H9 (cell line): ENCODE measurements at regions not wholly inside any gene's neighbourhood (a gene's known extent, or its start where the extent isn't known, plus 50 kb on each side); places are given as distances from the start of the nearest gene placed in this dataset.

Experiments used
- DNase-seq: peaks from one replicate; pipeline ENCODE4 v3.0.0-alpha.2; 2017
- H2AFZ ChIP-seq: one replicate; pipeline ENCODE4 v1.6.1; 2013; ENCODE audit warnings: mild to moderate bottlenecking, low read length, control low read depth, moderate library complexity
- H2AK5ac ChIP-seq: 2 replicates; pipeline ENCODE4 v1.6.1; 2013; ENCODE audit warnings: low read length, control low read depth, mixed read lengths; ENCODE audit not compliant: insufficient read length
- H2BK120ac ChIP-seq: one replicate; pipeline ENCODE4 v1.6.1; 2013; ENCODE audit warnings: low read depth, mild to moderate bottlenecking, low read length, control low read depth, inconsistent platforms; ENCODE audit not compliant: poor library complexity, severe bottlenecking
- H2BK12ac ChIP-seq: 2 replicates; pipeline ENCODE4 v1.6.1; 2013; ENCODE audit warnings: low read length, control low read depth, mixed read lengths, low read depth; ENCODE audit not compliant: insufficient read length
- H2BK15ac ChIP-seq: 2 replicates; pipeline ENCODE4 v1.6.1; 2013; ENCODE audit warnings: low read depth, low read length, control low read depth
- H2BK20ac ChIP-seq: one replicate; pipeline ENCODE4 v1.6.1; 2013; ENCODE audit warnings: low read depth, mild to moderate bottlenecking, low read length, control low read depth, inconsistent platforms; ENCODE audit not compliant: poor library complexity, severe bottlenecking
- H2BK5ac ChIP-seq: 2 replicates; pipeline ENCODE4 v1.6.1; 2013; ENCODE audit warnings: low read length, control low read depth, mixed read lengths; ENCODE audit not compliant: insufficient read length
- H3K14ac ChIP-seq: 2 replicates; pipeline ENCODE4 v1.6.1; 2013; ENCODE audit warnings: low read length, control low read depth; ENCODE audit not compliant: insufficient read depth
- H3K18ac ChIP-seq: 2 replicates; pipeline ENCODE4 v1.6.1; 2013; ENCODE audit warnings: low read depth, mild to moderate bottlenecking, mixed read lengths, low read length, control low read depth; ENCODE audit not compliant: insufficient read length
- H3K23ac ChIP-seq: 2 replicates; pipeline ENCODE4 v1.6.1; 2013; ENCODE audit warnings: low read length, control low read depth, mixed read lengths, low read depth; ENCODE audit not compliant: insufficient read length
- H3K23me2 ChIP-seq: 2 replicates; pipeline ENCODE4 v1.6.1; 2013; ENCODE audit warnings: low read depth, mild to moderate bottlenecking, mixed read lengths, low read length, control low read depth; ENCODE audit not compliant: insufficient read length, poor library complexity, severe bottlenecking
- H3K27ac ChIP-seq: 2 replicates; pipeline ENCODE4 v1.5.1; 2013; ENCODE audit warnings: low read length, control low read depth, mixed read lengths, low read depth; ENCODE audit not compliant: insufficient read length
- H3K27me3 ChIP-seq: 2 replicates; pipeline ENCODE4 v1.6.1; 2013; ENCODE audit warnings: low read length, control low read depth, inconsistent platforms; ENCODE audit not compliant: insufficient read depth
- H3K4ac ChIP-seq: 2 replicates; pipeline ENCODE4 v1.6.1; 2013; ENCODE audit warnings: low read depth, mild to moderate bottlenecking, control low read depth, inconsistent platforms, low read length, moderate library complexity
- H3K4me1 ChIP-seq: 2 replicates; pipeline ENCODE4 v1.6.1; 2013; ENCODE audit warnings: low read length, control low read depth, inconsistent platforms; ENCODE audit not compliant: insufficient read depth
- H3K4me2 ChIP-seq: 2 replicates; pipeline ENCODE4 v1.6.1; 2013; ENCODE audit warnings: low read length, control low read depth, mixed read lengths; ENCODE audit not compliant: insufficient read length, insufficient read depth
- H3K56ac ChIP-seq: 2 replicates; pipeline ENCODE4 v1.6.1; 2013; ENCODE audit warnings: low read depth, mild to moderate bottlenecking, mixed read lengths, low read length, control low read depth; ENCODE audit not compliant: insufficient read length
- H3K79me1 ChIP-seq: 2 replicates; pipeline ENCODE4 v1.6.1; 2013; ENCODE audit warnings: low read depth, mild to moderate bottlenecking, moderate library complexity, low read length, control low read depth, inconsistent platforms; ENCODE audit not compliant: insufficient read depth, poor library complexity, severe bottlenecking
- H3K79me2 ChIP-seq: 2 replicates; pipeline ENCODE4 v1.6.1; 2013; ENCODE audit warnings: low read length, control low read depth, inconsistent platforms; ENCODE audit not compliant: insufficient read depth
- H3K9ac ChIP-seq: 2 replicates; pipeline ENCODE4 v1.6.1; 2013; ENCODE audit warnings: low read length, control low read depth, mixed read lengths; ENCODE audit not compliant: insufficient read length; ENCODE audit errors: extremely low read depth
- H3K9me3 ChIP-seq: one replicate; pipeline ENCODE4 v1.6.1; 2013; ENCODE audit warnings: low read depth, low read length, inconsistent platforms; ENCODE audit not compliant: control insufficient read depth
- H3T11ph ChIP-seq: one replicate; pipeline ENCODE4 v1.6.1; 2013; ENCODE audit warnings: mild to moderate bottlenecking, low read length, control low read depth, inconsistent platforms
- H4K20me1 ChIP-seq: one replicate; pipeline ENCODE4 v1.6.1; 2013; ENCODE audit not compliant: control insufficient read depth, insufficient read length, insufficient read depth
- H4K5ac ChIP-seq: 2 replicates; pipeline ENCODE4 v1.6.1; 2013; ENCODE audit warnings: low read depth, mild to moderate bottlenecking, mixed read lengths, low read length, control low read depth; ENCODE audit not compliant: insufficient read length
- H4K8ac ChIP-seq: replicated peaks from 2 replicates; pipeline ENCODE4 v1.6.1; 2013; ENCODE audit warnings: low read length, control low read depth, mixed read lengths, low read depth; ENCODE audit not compliant: insufficient read length
- H4K91ac ChIP-seq: 2 replicates; pipeline ENCODE4 v1.6.1; 2013; ENCODE audit warnings: low read depth, mild to moderate bottlenecking, moderate library complexity, mixed read lengths, low read length, control low read depth; ENCODE audit not compliant: insufficient read length
- H3K27ac Mint-ChIP-seq, 3 experiments: 2 replicates in 2 of 3; 3 replicates in 1 of 3; pipeline ENCODE4 v1.8.0; 2020 to 2021; ENCODE audit warnings: mixed read lengths in 3 of 3, mild to moderate bottlenecking in 1 of 3, moderate library complexity in 1 of 3
- H3K27me3 Mint-ChIP-seq: 2 replicates; pipeline ENCODE4 v1.8.0; 2021; ENCODE audit warnings: low read depth, mild to moderate bottlenecking, moderate library complexity, mixed read lengths
- H3K36me3 Mint-ChIP-seq, 3 experiments: 2 replicates in 2 of 3; 3 replicates in 1 of 3; pipeline ENCODE4 v1.8.0; 2020 to 2021; ENCODE audit warnings: low read depth in 3 of 3, mixed read lengths in 3 of 3; ENCODE audit not compliant: insufficient read depth in 1 of 3
- H3K4me1 Mint-ChIP-seq, 2 experiments: 2 replicates each; pipeline ENCODE4 v1.8.0; 2020; ENCODE audit warnings: mixed read lengths in 2 of 2
- H3K4me3 Mint-ChIP-seq, 2 experiments: 2 replicates in 1 of 2; 3 replicates in 1 of 2; pipeline ENCODE4 v1.8.0; 2020 to 2021; ENCODE audit warnings: mild to moderate bottlenecking in 2 of 2, mixed read lengths in 2 of 2, moderate library complexity in 1 of 2
- H3K9me3 Mint-ChIP-seq, 2 experiments: 2 replicates in 1 of 2; 3 replicates in 1 of 2; pipeline ENCODE4 v1.8.0; 2020; ENCODE audit warnings: mild to moderate bottlenecking in 2 of 2, mixed read lengths in 2 of 2, moderate library complexity in 1 of 2
- CTCF ChIP-seq: fragments of 200-600 bp; sonication (generic); conservative IDR thresholded peaks from 3 replicates; pipeline ENCODE4 v1.8.0; 2021; ENCODE audit warnings: antibody characterized with exemption, mild to moderate bottlenecking
- WGBS: extraction: QIAGEN DNeasy Blood & Tissue Kit; methylation state at CpG from one replicate; pipeline ENCODE4 v1.1.7; 2013; ENCODE audit warnings: missing lambda C conversion rate, low lambda C conversion rate, mixed read lengths; ENCODE audit not compliant: insufficient read length; ENCODE audit errors: extremely low coverage; 5-methylcytosine and 5-hydroxymethylcytosine counted together

GRCh38 chr7:47685151-47685550 is 103.2 kb upstream of the TNS3 start:
- Mint-ChIP-seq H3K4me1 (peaks cover 23 to 28% of the 10 kb centered on the region in 2 experiments), H3K4me3 (no peak overlapping the region), H3K36me3 (no peaks in the 10 kb centered on the region), H3K9me3 (no peaks in the 10 kb centered on the region), H3K27ac (no peak overlapping the region), H3K27me3 (peaks cover 2% of the 10 kb centered on the region; the same call in 1 of the 2 replicates)
- Histone ChIP-seq H4K8ac (no peak overlapping the region), H2BK20ac (no peak overlapping the region), H3K23me2 (no peaks in the 10 kb centered on the region), H2BK15ac (no peak overlapping the region), H4K5ac (no peak overlapping the region), H3K56ac (no peak overlapping the region), H3T11ph (no peak overlapping the region), H2BK5ac (no peak overlapping the region), H3K4ac (no peak overlapping the region), H2BK120ac (no peak overlapping the region), H4K91ac (no peak overlapping the region), H3K4me1 (peaks cover 2% of the 10 kb centered on the region; the same call in 1 of the 2 replicates), H3K18ac (no peak overlapping the region), H4K20me1 (no peaks in the 10 kb centered on the region), H3K79me2 (no peaks in the 10 kb centered on the region), H3K9me3 (no peaks in the 10 kb centered on the region), H2AFZ (no peak overlapping the region), H2BK12ac (no peak overlapping the region), H2AK5ac (no peak overlapping the region), H3K27ac (no peak overlapping the region), H3K4me2 (no peak overlapping the region), H3K23ac (no peak overlapping the region), H3K14ac (no peak overlapping the region), H3K27me3 (no peaks in the 10 kb centered on the region), H3K79me1 (no peaks in the 10 kb centered on the region), H3K9ac (no peak overlapping the region)
- TF ChIP-seq CTCF, result no peak
- no CpG with 5 or more reads among the region's 3 CpGs for WGBS
- DNase-seq, result no peak
